ENCODE measurements at regions not wholly inside any gene's neighbourhood (a gene's known extent, or its start where the extent isn't known, plus 50 kb on each side); places are given as distances from the start of the nearest gene placed in this dataset.

DNA sequence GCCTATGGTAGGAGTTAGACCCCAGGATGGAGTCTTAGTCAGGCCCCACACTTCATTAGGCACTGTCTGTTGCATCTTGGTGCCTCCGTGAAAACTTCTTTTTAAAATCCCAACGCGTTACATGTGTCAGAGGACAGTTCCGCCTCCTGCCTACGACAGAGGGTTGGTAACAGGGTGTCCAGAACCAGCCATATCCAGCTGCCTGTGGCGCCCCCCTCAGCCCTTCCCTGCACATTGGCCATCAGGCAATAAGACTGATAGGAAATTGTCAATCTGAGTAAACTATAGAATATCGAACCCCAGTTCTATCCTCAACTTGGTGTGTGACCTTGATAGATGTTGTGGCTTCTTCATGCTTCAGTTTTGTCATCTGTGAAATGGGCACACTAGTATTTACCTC lies 108.6 kb upstream of the CSF3R start:
- Histone ChIP-seq H3K4me3 (no peak overlapping the region), H3K27ac (no peak overlapping the region), H3K4me1 (peaks cover 9% of the 10 kb centered on the region), H3K27me3 (no peaks in the 10 kb centered on the region), H3K9me3 (no peaks in the 10 kb centered on the region), H3K36me3 (ENCODE audit: low read depth, missing control alignments) (no peaks in the 10 kb centered on the region)
- TF ChIP-seq POLR2A (IDR thresholded peaks at IDR 0.05) (no peak), CTCF (IDR thresholded peaks at IDR 0.05) (no peak)
- DNase-seq = peak; percentile 48
- intact Hi-C loops (cut with DNase I; ENCODE audit: low total_unique reads) = no loop called here
- WGBS, 2 donors = 64 to 65% methylated on average over 7 of the region's 7 CpGs

GRCh38 chr1:36590771-36591170 lies 108.1 kb upstream of the CSF3R start:
- DNase-seq = peak; percentile 19
- H3K27me3 ChIP-seq = no peaks in the 10 kb centered on the region
- peak overlapping the region in 1 of 2 donors; percentile 18 for H3K27ac ChIP-seq
- H3K4me1 ChIP-seq = peaks cover 9% of the 10 kb centered on the region
- intact Hi-C loops (cut with DNase I; ENCODE audit: low total_unique reads) = no loop called here
- TF ChIP-seq POLR2A (IDR thresholded peaks at IDR 0.05) (no peak), CTCF (IDR thresholded peaks at IDR 0.05) (no peak)
- no peaks in the 10 kb centered on the region for H3K36me3 ChIP-seq (ENCODE audit: low read depth, missing control alignments)
- WGBS, 2 donors = 31 to 32% methylated on average over 9 of the region's 9 CpGs
- no peaks in the 10 kb centered on the region for H3K9me3 ChIP-seq
- H3K4me3 ChIP-seq = no peak overlapping the region

GRCh38 chr1:36590264-36590663 lies 107.6 kb upstream of the CSF3R start:
- TF ChIP-seq CTCF (IDR thresholded peaks at IDR 0.05) (no peak), POLR2A (IDR thresholded peaks at IDR 0.05) (no peak)
- DNase-seq = peak; percentile 86
- peak overlapping the region in 1 of 2 donors; percentile 18 for H3K27ac ChIP-seq
- no peaks in the 10 kb centered on the region for H3K27me3 ChIP-seq
- no peaks in the 10 kb centered on the region for H3K36me3 ChIP-seq (ENCODE audit: low read depth, missing control alignments)
- no peaks in the 10 kb centered on the region for H3K9me3 ChIP-seq
- intact Hi-C loops (cut with DNase I; ENCODE audit: low total_unique reads) = no loop called here
- peaks cover 9% of the 10 kb centered on the region for H3K4me1 ChIP-seq
- H3K4me3 ChIP-seq = no peak overlapping the region
- 37 to 50% methylated on average over 4 of the region's 4 CpGs for WGBS, 2 donors

- DNase-seq = no peak
- Histone ChIP-seq H3K27me3 (no peaks in the 10 kb centered on the region), H3K4me1 (peaks cover 9% of the 10 kb centered on the region), H3K27ac (peak overlapping the region in 1 of 2 donors; percentile 50), H3K9me3 (no peaks in the 10 kb centered on the region), H3K36me3 (ENCODE audit: low read depth, missing control alignments) (no peaks in the 10 kb centered on the region), H3K4me3 (no peak overlapping the region)
- 55 to 77% methylated on average over 5 to 8 of the region's 8 CpGs for WGBS, 2 donors
- TF ChIP-seq POLR2A (IDR thresholded peaks at IDR 0.05) (no peak), CTCF (IDR thresholded peaks at IDR 0.05) (no peak)
- intact Hi-C loops (cut with DNase I; ENCODE audit: low total_unique reads) = no loop called here
Measured at GRCh38 chr1:36588972-36589371, 106.3 kb upstream of the CSF3R start.

Data from testis (tissue), 2 donors.